Body of pancreas (tissue), 4 donors: ENCODE measurements at regions not wholly inside any gene's neighbourhood (a gene's known extent, or its start where the extent isn't known, plus 50 kb on each side); places are given as distances from the start of the nearest gene placed in this dataset.

Experiments
- ATAC-seq: fragments of 150-250 bp; one replicate; pipeline ENCODE4 v1.9.1; 2016
- DNase-seq, 4 donors: peaks; one replicate each; pipeline ENCODE4 v3.0.0-alpha.2; 2019
- H3K27ac ChIP-seq, 4 donors: fragments of 200-600 bp; sonication (generic); 1 replicate in 3 of 4; 2 replicates in 1 of 4; pipeline versions ENCODE4 v1.5.1 to v1.6.1; 2016 to 2019; ENCODE audit warnings: mild to moderate bottlenecking in 1 of 4, mixed read lengths in 1 of 4, moderate library complexity in 1 of 4
- H3K27me3 ChIP-seq, 2 donors: fragments of 200-600 bp; sonication (generic); one replicate each; pipeline ENCODE4 v1.6.0; 2016; ENCODE audit warnings: mild to moderate bottlenecking in 1 of 2
- H3K36me3 ChIP-seq, 2 donors: fragments of 200-600 bp; sonication (generic); replicated peaks in 1 of 2; 2 replicates each; pipeline ENCODE4 v1.5.1; 2016; ENCODE audit warnings: low read depth in 2 of 2; ENCODE audit not compliant: insufficient read depth in 1 of 2
- H3K4me1 ChIP-seq: fragments of 200-600 bp; sonication (generic); one replicate; pipeline ENCODE4 v1.6.0; 2016
- H3K4me3 ChIP-seq, 2 donors: fragments of 200-600 bp; sonication (generic); 1 replicate in 1 of 2; 2 replicates in 1 of 2; pipeline ENCODE4 v1.5.1; 2016 to 2019
- H3K9me3 ChIP-seq, 3 donors: fragments of 200-600 bp; sonication (generic); 1 replicate in 2 of 3; 2 replicates in 1 of 3; pipeline ENCODE4 v1.5.1; 2016
- POLR2A ChIP-seq, 3 donors: fragments of 450-650 bp; IDR thresholded peaks; one replicate each; pipeline ENCODE4 v1.6.1; 2016; ENCODE audit warnings: antibody characterized with exemption in 3 of 3, mild to moderate bottlenecking in 2 of 3
- WGBS, 2 donors: methylation state at CpG; one replicate each; pipeline ENCODE4 v1.1.5; 2017; 5-methylcytosine and 5-hydroxymethylcytosine counted together
- intact Hi-C: fragments of 100-400 bp; cut with DNase I; formaldehyde crosslinking; loops from one replicate; pipeline ENCODE4 v1.15.1; 2023
- TF ChIP-seq, protein P1 (sequence below), 7 experiments: fragments of 450-650 bp in 4 of 7; fragments of 200-600 bp in 3 of 7; sonication (generic) in 3 of 7; IDR thresholded peaks; one replicate each; pipeline ENCODE4 v1.5.1; 2016 to 2019; ENCODE audit warnings: antibody characterized with exemption in 7 of 7

DNA sequence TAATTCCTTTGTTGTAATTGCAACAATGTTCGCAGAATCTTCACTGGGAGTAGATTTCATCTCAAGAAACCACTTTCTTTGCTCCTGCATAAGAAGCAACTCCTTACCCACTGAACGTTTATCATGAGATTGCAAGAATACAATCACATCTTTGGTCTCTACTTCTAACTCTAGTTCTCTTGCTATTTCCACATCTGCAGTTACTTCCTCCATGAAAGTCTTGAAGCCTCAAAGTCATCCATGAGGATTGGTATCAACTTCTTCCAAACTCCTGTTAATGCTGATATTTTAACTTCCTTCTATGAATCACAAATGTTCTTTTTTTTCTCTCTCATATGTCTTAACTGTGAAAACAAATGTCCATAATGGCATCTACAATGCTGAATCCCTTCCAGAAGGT lies 118.6 kb upstream of the RAB4A start:
- TF ChIP-seq, protein P1, sequence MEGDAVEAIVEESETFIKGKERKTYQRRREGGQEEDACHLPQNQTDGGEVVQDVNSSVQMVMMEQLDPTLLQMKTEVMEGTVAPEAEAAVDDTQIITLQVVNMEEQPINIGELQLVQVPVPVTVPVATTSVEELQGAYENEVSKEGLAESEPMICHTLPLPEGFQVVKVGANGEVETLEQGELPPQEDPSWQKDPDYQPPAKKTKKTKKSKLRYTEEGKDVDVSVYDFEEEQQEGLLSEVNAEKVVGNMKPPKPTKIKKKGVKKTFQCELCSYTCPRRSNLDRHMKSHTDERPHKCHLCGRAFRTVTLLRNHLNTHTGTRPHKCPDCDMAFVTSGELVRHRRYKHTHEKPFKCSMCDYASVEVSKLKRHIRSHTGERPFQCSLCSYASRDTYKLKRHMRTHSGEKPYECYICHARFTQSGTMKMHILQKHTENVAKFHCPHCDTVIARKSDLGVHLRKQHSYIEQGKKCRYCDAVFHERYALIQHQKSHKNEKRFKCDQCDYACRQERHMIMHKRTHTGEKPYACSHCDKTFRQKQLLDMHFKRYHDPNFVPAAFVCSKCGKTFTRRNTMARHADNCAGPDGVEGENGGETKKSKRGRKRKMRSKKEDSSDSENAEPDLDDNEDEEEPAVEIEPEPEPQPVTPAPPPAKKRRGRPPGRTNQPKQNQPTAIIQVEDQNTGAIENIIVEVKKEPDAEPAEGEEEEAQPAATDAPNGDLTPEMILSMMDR (IDR thresholded peaks at IDR 0.05) = no peak
- no peak for TF ChIP-seq POLR2A (IDR thresholded peaks at IDR 0.05)
- no peak overlapping the region for H3K4me3 ChIP-seq
- H3K27me3 ChIP-seq = no peaks in the 10 kb centered on the region
- H3K36me3 ChIP-seq = no peaks in the 10 kb centered on the region
- DNase-seq (no peak), ATAC-seq (no peak)
- H3K9me3 ChIP-seq = no peaks in the 10 kb centered on the region
- H3K27ac ChIP-seq = no peak overlapping the region
- intact Hi-C loops = no loop called here
- H3K4me1 ChIP-seq = peaks cover 24% of the 10 kb centered on the region
- WGBS, 2 donors = 79 to 83% methylated on average over 2 of the region's 2 CpGs

DNA sequence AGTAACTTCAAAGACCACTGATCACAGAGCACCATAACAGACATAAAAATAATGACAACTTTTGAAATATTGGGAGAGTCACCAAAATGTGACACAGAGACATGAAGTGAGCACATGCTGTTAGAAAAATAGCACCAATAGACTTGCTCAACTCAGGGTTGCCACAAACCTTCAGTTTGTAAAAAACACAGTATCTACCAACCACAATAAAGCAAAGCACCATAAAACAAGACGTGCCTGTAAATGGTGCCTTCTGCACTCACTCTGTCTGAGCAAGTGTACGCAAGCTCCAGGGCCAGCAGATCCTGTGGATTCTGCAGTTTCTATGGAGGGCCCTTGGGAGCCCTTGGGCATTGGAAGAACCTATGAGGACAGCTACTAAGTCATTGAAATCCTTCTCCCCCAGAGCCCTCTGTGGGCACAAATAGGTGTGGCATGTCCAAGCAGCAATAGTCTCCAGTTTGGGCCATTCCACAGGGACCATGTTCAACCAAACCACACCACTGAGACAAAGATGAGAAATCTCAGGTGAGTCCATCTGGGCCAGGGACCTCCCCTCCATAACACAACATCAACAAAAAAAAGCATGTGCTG lies 116.9 kb upstream of the RAB4A start:
- intact Hi-C loops = no loop called here
- ATAC-seq = no peak
- Histone ChIP-seq H3K27me3 (no peaks in the 10 kb centered on the region), H3K4me3 (no peak overlapping the region), H3K4me1 (peaks cover 9% of the 10 kb centered on the region), H3K27ac (no peak overlapping the region), H3K9me3 (no peaks in the 10 kb centered on the region), H3K36me3 (no peaks in the 10 kb centered on the region)
- WGBS, 2 donors = 80 to 90% methylated on average over 2 of the region's 2 CpGs
- no peak for DNase-seq
- TF ChIP-seq, protein P1 (IDR thresholded peaks at IDR 0.05) = no peak
- no peak for TF ChIP-seq POLR2A (IDR thresholded peaks at IDR 0.05)

DNA sequence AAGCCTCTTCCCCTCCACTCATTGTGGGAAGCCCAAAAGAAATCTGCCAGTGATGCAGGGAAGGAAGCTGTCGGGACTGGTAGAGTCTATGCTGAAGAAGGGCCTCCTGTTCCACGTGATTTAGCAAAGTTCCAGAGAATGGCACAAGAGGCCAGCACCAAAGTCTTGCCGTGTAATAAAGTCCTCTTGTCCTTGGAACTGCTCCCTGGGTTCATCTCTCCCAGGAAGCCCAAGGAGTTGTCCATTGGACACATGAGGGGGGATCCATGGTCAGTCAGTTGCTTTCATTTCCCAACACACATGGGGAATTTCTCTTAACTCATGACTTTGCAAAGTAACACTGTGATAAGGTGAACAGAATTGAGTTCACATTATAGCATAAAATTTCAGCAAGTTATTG lies 116.1 kb upstream of the RAB4A start:
- WGBS, 2 donors = 79 to 93% methylated on average over 2 to 3 of the region's 3 CpGs
- no peak for ATAC-seq
- intact Hi-C loops = no loop called here
- no peaks in the 10 kb centered on the region for H3K9me3 ChIP-seq
- TF ChIP-seq, protein P1 (IDR thresholded peaks at IDR 0.05) = no peak
- TF ChIP-seq POLR2A (IDR thresholded peaks at IDR 0.05) = no peak
- H3K4me1 ChIP-seq = peaks cover 9% of the 10 kb centered on the region
- no peak for DNase-seq
- H3K27me3 ChIP-seq = no peaks in the 10 kb centered on the region
- no peaks in the 10 kb centered on the region for H3K36me3 ChIP-seq
- H3K27ac ChIP-seq = no peak overlapping the region
- no peak overlapping the region for H3K4me3 ChIP-seq

DNA sequence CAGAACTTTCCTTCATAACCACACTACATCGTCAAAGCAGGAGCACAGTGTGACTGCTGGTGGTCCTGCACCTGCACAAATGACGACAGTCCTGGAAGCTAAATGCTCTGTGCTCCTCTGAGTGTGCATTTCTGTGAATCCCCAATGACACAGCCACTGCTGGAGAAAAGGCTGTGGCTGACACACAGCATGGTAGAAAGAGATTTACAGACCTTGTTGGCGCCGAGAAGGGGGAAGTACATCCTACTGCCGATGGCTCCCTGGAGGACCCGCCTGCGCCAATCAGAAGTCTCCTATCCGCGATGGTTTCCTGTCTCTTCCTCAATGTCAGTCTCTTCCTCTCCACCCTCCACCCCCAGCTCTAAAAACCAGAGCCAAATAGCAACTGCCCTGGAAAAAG lies 115.4 kb upstream of the RAB4A start:
- Histone ChIP-seq H3K4me1 (peaks cover 9% of the 10 kb centered on the region), H3K4me3 (no peak overlapping the region), H3K27ac (no peak overlapping the region), H3K36me3 (no peaks in the 10 kb centered on the region), H3K9me3 (no peaks in the 10 kb centered on the region), H3K27me3 (no peaks in the 10 kb centered on the region)
- intact Hi-C loops = no loop called here
- WGBS, 2 donors = 77 to 80% methylated on average over 9 of the region's 9 CpGs
- DNase-seq (peak in 1 of 4 donors; percentile 47), ATAC-seq (no peak)
- TF ChIP-seq, protein P1 (IDR thresholded peaks at IDR 0.05) = no peak
- TF ChIP-seq POLR2A (IDR thresholded peaks at IDR 0.05) = no peak

DNA sequence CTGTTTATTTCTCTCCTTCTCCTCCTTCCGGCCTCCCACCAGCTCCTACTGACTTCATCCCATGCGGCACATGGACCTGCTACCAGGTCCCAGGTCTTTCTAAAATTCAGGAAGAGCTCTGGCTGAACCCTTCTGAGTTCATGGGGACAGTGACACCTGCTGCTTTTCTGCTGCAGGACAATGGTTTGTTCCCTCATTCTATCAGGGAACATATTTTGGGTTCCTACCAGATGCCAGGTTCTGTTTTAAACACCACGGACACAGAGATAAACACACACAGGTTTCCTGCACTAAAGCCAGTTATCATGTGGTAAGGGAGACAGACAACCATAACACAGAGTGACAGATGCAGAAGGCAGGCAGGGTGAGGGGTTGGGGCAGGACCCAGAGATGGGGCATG lies 114.0 kb upstream of the RAB4A start:
- Histone ChIP-seq H3K4me3 (no peak overlapping the region), H3K36me3 (no peaks in the 10 kb centered on the region), H3K4me1 (peaks cover 9% of the 10 kb centered on the region), H3K27ac (peak overlapping the region in 1 of 4 donors; percentile 11), H3K27me3 (no peaks in the 10 kb centered on the region), H3K9me3 (no peaks in the 10 kb centered on the region)
- ATAC-seq (peak; percentile 81), DNase-seq (peak; percentile 50 to 70 (median 56))
- intact Hi-C loops = no loop called here
- TF ChIP-seq, protein P1 (IDR thresholded peaks at IDR 0.05) = peak; percentile 33 to 81 (median 74)
- no peak for TF ChIP-seq POLR2A (IDR thresholded peaks at IDR 0.05)
- 51 to 65% methylated on average over 3 of the region's 3 CpGs for WGBS, 2 donors
